OCI-LY7 (cell line): ENCODE measurements at regions not wholly inside any gene's neighbourhood (a gene's known extent, or its start where the extent isn't known, plus 50 kb on each side); places are given as distances from the start of the nearest gene placed in this dataset.

Experiments
- BruUV-seq: library from RNA; stranded (reverse); fragments of 400-500 nt; replicated peaks from 2 replicates; lab custom pipeline; 2021; lab: Mats Ljungman, UMichigan
- CTCF ChIA-PET: fragments of 300-600 bp; sonication (Branson Sonifier 250); formaldehyde crosslinking; loops from one replicate; lab custom pipeline; 2022; ENCODE audit warnings: antibody characterized with exemption; ENCODE audit not compliant: unreplicated experiment; lab: Charles Lee
- POLR2A ChIA-PET: fragments of 300-600 bp; sonication (Branson Sonifier 250); formaldehyde crosslinking; loops from one replicate; lab custom pipeline; 2022; ENCODE audit warnings: antibody characterized with exemption; lab: Charles Lee
- DNase-seq: peaks from one replicate; pipeline ENCODE4 v3.0.0-alpha.2; 2015; ENCODE audit warnings: low spot score
- H2AFZ ChIP-seq: fragments of 200-600 bp; sonication (generic), shearing (Covaris generic); 2 replicates; pipeline ENCODE4 v1.6.1; 2014; ENCODE audit warnings: mild to moderate bottlenecking, antibody characterized with exemption, low read length, moderate library complexity
- H3K27ac ChIP-seq: fragments of 200-600 bp; sonication (generic); 2 replicates; pipeline ENCODE4 v1.5.1; 2014; ENCODE audit warnings: mixed run types, low read depth, mild to moderate bottlenecking, moderate library complexity, low read length, inconsistent platforms; ENCODE audit not compliant: poor library complexity, severe bottlenecking
- H3K36me3 ChIP-seq: fragments of 200-600 bp; sonication (generic); 2 replicates; pipeline ENCODE4 v1.6.1; 2014; ENCODE audit warnings: mild to moderate bottlenecking, antibody characterized with exemption, low read length, moderate library complexity, mixed read lengths; ENCODE audit not compliant: insufficient read depth
- H3K4me1 ChIP-seq: fragments of 200-600 bp; sonication (generic); 2 replicates; pipeline ENCODE4 v1.5.1; 2014; ENCODE audit warnings: mild to moderate bottlenecking, low read length; ENCODE audit not compliant: insufficient read depth, poor library complexity, severe bottlenecking
- H3K4me2 ChIP-seq: fragments of 200-600 bp; sonication (generic); 2 replicates; pipeline ENCODE4 v1.6.1; 2014; ENCODE audit warnings: mild to moderate bottlenecking, low read length
- H3K4me3 ChIP-seq: fragments of 200-600 bp; sonication (generic); 2 replicates; pipeline ENCODE4 v1.5.1; 2014; ENCODE audit warnings: mild to moderate bottlenecking, low read depth, low read length; ENCODE audit not compliant: poor library complexity, severe bottlenecking
- H3K79me2 ChIP-seq: fragments of 200-600 bp; sonication (generic); 2 replicates; pipeline ENCODE4 v1.6.1; 2016; ENCODE audit warnings: low read depth, mild to moderate bottlenecking, low read length, moderate library complexity, mixed read lengths; ENCODE audit not compliant: insufficient read depth
- H3K9me2 ChIP-seq: fragments of 200-600 bp; sonication (generic); 2 replicates; pipeline ENCODE4 v1.6.1; 2016; ENCODE audit warnings: mild to moderate bottlenecking, low read length, mixed read lengths; ENCODE audit not compliant: insufficient read depth
- H3K9me3 ChIP-seq: fragments of 200-600 bp; sonication (generic); 2 replicates; pipeline ENCODE4 v1.6.1; 2014; ENCODE audit warnings: mild to moderate bottlenecking, mixed run types, low read length, mixed read lengths
- H4K20me1 ChIP-seq: fragments of 200-600 bp; sonication (generic); 2 replicates; pipeline ENCODE4 v1.6.1; 2014; ENCODE audit warnings: mild to moderate bottlenecking, antibody characterized with exemption, low read length, moderate library complexity, mixed read lengths; ENCODE audit not compliant: insufficient read depth
- EZH2phosphoT487 ChIP-seq: fragments of 200-600 bp; sonication (generic); IDR thresholded peaks from 2 replicates; pipeline ENCODE4 v1.6.1; 2018; ENCODE audit warnings: low read depth, borderline replicate concordance, mild to moderate bottlenecking, mixed run types, antibody characterized with exemption, low read length, moderate library complexity, mixed read lengths
- intact Hi-C: fragments of 100-400 bp; cut with micrococcal nuclease; formaldehyde crosslinking; loops from one replicate; pipeline ENCODE4 v1.10.0; 2022; ENCODE audit not compliant: unreplicated experiment
- TF ChIP-seq, protein P1 (sequence below): fragments of 200-600 bp; sonication (generic); conservative IDR thresholded peaks from 2 replicates; pipeline ENCODE4 v1.5.1; 2014; ENCODE audit warnings: mild to moderate bottlenecking, antibody characterized with exemption, low read length, moderate library complexity, mixed read lengths

DNA sequence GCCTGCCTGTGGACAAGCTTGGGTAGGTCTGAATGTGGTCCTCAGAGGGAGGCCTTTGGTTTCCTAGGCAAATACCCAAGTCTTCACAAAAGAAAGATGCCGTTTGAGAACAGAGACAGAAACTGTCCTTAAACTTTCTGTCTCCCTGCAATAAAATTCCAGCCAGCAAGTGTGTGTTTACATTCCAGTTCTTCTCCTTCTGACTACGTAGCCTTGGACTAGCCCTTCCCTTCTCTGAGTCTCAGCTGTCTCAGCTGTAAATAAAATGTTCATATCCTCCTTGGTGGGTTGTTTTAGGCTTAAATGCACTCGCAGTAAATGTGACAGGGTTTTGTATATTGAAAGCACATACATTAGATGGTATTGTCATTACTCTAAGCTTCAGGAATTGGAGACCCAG, 561.2 kb upstream of the MKI67 start:
- Histone ChIP-seq H4K20me1 (no peaks in the 10 kb centered on the region), H3K9me3 (no peaks in the 10 kb centered on the region), H3K36me3 (no peaks in the 10 kb centered on the region), H3K9me2 (no peaks in the 10 kb centered on the region), H3K4me1 (no peaks in the 10 kb centered on the region), H2AFZ (no peak overlapping the region), H3K4me2 (no peak overlapping the region), H3K4me3 (no peak overlapping the region), H3K79me2 (no peaks in the 10 kb centered on the region), H3K27ac (no peak overlapping the region)
- BruUV-seq = no TSS peak
- CTCF ChIA-PET = no interaction called here
- POLR2A ChIA-PET = no interaction called here
- TF ChIP-seq, protein P1, sequence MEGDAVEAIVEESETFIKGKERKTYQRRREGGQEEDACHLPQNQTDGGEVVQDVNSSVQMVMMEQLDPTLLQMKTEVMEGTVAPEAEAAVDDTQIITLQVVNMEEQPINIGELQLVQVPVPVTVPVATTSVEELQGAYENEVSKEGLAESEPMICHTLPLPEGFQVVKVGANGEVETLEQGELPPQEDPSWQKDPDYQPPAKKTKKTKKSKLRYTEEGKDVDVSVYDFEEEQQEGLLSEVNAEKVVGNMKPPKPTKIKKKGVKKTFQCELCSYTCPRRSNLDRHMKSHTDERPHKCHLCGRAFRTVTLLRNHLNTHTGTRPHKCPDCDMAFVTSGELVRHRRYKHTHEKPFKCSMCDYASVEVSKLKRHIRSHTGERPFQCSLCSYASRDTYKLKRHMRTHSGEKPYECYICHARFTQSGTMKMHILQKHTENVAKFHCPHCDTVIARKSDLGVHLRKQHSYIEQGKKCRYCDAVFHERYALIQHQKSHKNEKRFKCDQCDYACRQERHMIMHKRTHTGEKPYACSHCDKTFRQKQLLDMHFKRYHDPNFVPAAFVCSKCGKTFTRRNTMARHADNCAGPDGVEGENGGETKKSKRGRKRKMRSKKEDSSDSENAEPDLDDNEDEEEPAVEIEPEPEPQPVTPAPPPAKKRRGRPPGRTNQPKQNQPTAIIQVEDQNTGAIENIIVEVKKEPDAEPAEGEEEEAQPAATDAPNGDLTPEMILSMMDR = no peak
- TF ChIP-seq EZH2phosphoT487 = no peak
- intact Hi-C loops = no loop called here
- no peak for DNase-seq

DNA sequence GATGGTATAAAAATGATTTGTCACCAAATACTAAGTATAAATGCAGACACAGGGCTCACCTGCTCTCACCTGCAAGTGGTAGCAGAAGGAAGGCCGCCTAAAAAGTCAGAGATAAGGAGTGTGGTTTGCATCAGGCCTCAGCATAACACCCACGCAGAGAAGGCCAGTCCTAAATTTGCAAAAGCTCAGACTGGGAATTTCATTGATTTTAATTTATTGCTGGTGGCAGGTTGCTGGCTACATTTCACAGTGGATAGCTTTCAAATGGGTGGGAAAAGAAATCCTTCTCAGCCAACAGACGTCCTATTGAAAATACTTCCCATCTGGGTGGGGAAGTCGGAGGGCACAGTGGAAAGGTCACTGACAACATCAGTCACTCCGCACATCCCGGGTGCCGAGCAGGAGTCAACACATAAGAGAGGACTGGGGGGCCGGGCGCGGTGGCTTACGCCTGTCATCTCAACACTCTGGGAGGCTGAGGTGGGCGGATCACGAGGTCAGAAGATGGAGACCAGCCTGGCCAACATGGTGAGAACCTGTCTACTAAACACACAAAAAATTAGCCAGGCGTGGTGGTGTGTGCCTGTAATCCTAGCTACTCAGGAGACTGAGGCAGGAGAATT, 561.8 kb upstream of the MKI67 start:
- ChIA-PET CTCF (no interaction called here), POLR2A (no interaction called here)
- Histone ChIP-seq H3K9me3 (no peaks in the 10 kb centered on the region), H4K20me1 (no peaks in the 10 kb centered on the region), H3K4me2 (no peak overlapping the region), H3K27ac (no peak overlapping the region), H3K9me2 (no peaks in the 10 kb centered on the region), H2AFZ (no peak overlapping the region), H3K4me1 (no peaks in the 10 kb centered on the region), H3K36me3 (no peaks in the 10 kb centered on the region), H3K4me3 (no peak overlapping the region), H3K79me2 (no peaks in the 10 kb centered on the region)
- no peak for TF ChIP-seq EZH2phosphoT487
- TF ChIP-seq, protein P1 = no peak
- intact Hi-C loops = no loop called here
- no TSS peak for BruUV-seq
- DNase-seq = no peak

DNA sequence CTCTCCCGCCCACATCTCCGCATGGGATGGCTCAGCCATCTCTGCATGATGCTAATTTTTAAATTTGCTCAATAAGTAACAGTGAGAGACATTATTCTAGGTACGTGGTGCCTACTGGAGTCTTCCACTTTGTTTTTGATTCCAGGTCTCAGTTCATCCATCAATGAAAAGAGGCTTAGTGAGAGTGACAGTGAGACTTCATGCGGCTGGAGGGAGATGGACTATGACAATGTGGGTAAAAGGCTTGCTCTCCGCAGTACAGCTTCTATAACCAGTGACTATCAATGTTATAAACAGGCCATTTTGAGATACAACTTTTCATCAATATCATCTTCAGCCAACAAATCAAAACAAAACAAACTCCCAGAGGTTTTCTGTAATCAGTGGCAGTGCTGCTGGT, 563.4 kb upstream of the MKI67 start:
- Histone ChIP-seq H4K20me1 (no peaks in the 10 kb centered on the region), H3K4me3 (no peak overlapping the region), H3K9me2 (no peaks in the 10 kb centered on the region), H3K36me3 (no peaks in the 10 kb centered on the region), H3K27ac (no peak overlapping the region), H3K79me2 (no peaks in the 10 kb centered on the region), H3K4me1 (no peaks in the 10 kb centered on the region), H3K4me2 (no peak overlapping the region), H3K9me3 (no peaks in the 10 kb centered on the region), H2AFZ (no peak overlapping the region)
- intact Hi-C loops = no loop called here
- POLR2A ChIA-PET = no interaction called here
- CTCF ChIA-PET = no interaction called here
- no peak for TF ChIP-seq EZH2phosphoT487
- TF ChIP-seq, protein P1 = no peak
- no TSS peak for BruUV-seq
- DNase-seq = no peak
